HG02943 (cell line): ENCODE measurements at regions not wholly inside any gene's neighbourhood (a gene's known extent, or its start where the extent isn't known, plus 50 kb on each side); places are given as distances from the start of the nearest gene placed in this dataset.

ENCODE experiments used
- ATAC-seq: cut with Tn5 transposase; IDR thresholded peaks from one replicate; pipeline ENCODE4 v1.9.1; 2021; ENCODE audit warnings: mild to moderate bottlenecking, low read depth, moderate library complexity; ENCODE audit not compliant: unreplicated experiment

DNA sequence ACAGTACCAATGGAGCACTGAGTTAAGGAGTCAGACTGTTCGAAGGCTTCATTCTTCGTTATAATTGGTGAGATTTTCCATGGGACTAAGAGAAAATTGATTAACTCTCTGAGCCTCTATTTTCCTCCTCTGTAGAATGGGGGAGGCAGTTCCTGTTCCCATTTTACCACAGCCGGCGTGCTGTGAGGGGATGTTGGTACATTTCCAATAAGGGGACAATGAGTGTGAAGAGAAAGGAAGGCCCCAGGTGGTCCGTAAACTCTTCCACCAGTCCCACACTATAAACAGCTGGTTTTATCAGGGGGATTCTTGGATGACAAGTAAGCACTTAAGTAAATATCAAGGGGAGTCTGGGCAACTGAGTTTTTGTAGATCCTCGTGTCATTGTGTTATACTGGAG lies 109.9 kb downstream of the DAD1 start:
- no peak for ATAC-seq

DNA sequence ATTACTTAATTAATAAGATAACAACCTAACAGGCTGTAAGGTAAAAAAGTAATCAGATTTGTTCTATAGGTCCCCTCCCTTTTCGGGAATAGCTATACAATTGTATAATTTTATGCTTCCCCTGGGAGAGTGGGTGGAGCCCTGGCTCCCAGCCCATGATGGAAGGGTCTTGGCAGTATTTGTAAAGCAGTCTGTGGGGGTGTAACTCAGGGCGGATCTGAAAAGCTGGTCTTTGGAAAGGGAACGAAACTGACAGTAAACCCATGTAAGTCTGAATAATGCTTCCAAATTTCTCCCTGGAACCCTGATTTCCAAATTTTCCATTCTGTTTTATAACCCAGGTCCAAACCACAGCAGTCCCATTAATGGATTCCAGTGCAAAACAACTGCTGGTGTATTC lies 110.4 kb downstream of the DAD1 start:
- no peak for ATAC-seq

DNA sequence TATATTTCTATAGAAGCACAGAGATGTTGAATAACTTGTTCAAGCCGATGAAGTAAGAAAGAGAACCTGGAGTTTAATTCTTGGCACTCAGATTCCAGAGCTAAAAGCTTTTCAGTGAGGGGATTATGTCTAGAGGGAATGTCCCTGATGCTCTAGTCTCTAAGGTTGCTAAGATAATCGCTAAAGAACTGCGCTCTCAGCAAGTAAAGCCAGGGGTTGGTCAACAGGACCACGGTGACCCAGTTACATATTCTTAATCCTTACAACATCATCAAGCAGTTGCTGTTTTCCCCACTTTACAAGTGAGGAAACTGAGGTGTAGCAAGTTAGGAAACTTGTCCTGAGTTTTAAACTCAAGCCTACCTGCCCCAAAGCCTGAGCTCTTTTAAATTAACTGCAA lies 110.8 kb downstream of the DAD1 start:
- no peak for ATAC-seq

DNA sequence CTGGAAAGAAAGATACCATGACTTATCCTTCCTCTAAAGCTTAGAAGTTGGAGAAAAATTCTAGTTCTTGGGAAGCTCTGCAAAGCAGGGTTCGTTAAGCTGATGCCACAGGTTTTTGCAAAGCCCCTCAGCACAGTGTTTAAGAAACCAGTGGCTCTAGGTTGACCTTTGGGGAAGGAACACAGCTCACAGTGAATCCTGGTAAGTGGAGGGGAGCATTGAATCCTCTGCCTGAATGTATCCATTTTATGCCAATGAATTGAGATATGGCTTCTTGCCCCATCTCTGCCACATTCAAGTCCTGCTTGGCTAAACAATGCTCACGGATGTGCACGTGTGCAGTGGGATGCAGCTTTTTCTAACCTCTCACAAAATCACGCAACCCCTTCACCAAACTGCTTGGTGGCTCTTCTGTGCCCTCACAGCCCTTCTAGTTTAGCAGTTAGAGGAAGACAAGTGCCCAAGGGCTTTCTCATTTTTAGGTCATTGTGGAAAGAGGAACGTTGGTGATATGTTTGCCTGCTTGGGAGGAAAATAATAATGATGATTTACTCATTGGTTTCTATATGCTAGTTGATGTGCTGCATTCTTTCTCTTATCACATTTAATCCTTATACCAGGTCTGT lies 111.3 kb downstream of the DAD1 start:
- ATAC-seq: no peak

DNA sequence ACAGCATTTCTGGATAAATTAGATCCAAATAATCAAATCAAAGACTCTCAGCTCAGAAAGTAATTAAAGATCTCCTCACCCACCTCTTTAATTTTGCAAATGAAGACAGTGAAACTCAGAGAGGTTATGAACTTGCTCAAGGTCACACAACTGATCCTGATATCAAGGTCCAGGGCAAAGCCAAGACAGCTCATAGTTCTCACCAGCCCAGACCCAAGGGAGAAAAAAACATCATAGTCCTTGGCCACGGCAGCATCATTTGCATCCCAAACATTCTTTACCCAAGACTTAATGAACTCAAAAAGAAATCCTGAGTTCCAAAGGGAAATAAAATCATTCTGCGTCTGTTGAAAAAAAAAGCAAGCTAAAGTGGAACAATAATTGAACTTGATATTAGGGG lies 112.1 kb downstream of the DAD1 start:
- ATAC-seq: no peak

DNA sequence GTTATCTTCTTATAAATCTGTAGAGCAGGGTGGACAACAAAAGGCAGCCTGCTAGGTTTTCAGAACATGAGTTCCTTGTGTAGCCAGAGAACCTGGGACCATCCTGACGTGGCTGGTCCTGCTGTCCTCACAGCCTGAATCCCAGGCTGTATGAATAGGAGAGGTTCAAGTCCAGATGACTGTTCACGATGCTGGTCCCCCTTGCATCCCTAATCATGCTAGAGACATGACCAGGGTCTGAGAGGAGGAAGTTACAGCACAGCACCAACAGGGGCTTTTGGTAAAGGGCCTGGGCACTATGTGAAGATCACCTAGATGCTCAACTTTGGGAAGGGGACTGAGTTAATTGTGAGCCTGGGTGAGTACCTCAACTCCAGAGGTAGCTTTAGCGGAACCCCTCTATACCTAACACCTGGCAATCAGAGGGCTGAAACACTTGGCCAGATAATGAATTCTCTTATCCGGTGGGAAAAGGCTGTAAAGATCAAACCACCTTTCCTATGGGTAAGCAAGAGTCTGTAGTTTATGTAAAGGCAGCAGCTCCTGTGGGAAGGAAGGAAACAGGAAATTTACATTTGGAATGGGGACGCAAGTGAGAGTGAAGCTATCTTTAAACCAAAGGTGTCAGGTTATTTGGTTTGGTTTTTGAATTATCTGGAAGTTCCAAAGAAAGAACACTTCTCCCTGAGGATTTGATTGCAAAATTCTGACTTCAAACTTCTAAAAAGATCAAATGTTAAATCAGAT lies 112.8 kb downstream of the DAD1 start:
- ATAC-seq: no peak

DNA sequence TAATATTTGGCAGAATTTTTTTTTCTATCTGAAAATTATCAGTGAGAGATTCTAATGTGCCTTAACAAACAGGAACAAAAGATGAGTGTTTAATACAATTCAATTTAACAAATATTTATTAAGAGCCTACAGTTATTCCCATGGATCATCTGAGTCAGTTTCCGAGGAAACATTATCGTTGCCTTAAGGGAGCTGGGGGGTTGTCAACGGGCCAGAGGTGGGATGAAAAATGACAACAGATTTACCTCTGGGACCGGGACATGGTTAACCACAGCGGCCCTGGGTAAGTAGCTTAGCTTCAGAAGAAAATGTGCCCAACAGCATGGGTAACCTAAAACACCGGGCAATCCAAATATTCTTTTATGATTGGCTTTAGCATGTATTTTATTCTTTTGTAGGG lies 113.6 kb downstream of the DAD1 start:
- no peak for ATAC-seq

DNA sequence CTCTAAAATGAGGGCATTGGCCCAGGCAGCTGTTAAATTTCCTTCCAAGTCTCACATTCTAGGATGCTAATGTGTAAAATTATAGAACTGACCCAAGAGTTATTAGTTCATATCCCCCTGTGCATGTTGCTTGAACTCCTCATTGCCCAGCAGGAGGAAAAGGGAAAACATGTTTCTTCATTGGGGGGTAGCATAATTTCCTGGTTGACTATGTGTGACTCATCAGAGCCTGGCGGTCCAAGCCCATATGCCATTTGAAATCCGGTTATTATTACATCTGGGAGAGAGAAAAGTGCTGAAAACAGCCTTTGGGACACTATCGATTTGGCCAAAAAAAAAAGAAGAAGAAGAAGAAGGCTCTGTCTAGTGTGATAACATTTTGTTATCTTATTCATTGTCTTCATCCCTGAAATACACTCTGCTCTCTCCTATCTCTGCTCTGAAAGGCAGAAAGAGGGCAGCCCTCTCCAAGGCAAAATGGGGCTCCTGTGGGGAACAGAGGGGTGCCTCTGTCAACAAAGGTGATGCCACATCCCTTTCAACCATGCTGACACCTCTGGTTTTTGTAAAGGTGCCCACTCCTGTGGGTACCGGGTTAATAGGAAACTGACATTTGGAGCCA lies 114.2 kb downstream of the DAD1 start:
- ATAC-seq: no peak

DNA sequence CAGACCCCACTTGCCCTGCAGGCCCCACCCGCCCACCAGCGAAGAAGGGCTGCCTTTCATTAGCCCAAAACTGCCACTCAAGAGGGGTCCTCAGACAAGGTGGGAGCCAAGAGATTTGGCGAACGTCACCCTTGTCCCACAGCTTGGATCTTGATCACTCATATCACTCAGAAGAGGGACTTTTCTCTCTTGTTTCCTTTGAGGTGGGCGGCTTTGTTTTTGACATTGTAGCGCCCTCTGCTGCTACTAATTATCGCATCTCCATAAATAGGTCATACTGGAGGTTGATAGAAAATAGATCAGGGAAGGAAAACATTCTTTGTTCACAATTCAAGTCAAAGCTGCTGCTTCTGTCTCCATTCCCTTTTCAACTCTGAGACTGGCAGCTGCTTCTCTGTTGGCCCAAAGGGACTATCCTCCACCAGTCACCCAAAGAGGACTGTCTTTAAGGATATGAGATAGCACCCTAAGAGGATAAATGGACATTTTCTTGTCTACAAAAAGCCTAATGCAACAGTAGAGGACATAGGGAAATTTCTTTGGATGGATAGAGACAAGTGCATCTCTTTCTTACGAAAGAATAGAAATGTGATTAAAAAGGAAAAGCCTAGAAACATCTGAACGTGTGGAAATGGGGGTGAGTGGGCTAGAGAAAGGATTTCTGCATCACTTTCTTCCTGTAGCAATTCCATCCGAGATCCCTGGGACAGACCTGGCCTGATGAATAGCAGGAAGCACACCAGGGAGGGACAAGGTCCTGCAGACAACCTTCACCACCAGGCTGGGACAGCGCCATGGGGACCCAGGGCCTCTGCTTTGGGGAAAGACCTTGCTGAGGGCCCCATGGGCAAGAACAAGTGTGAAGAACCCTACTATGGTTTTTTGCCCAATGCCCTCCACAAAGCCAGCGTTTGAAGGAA lies 115.8 kb downstream of the DAD1 start:
- ATAC-seq: no peak

DNA sequence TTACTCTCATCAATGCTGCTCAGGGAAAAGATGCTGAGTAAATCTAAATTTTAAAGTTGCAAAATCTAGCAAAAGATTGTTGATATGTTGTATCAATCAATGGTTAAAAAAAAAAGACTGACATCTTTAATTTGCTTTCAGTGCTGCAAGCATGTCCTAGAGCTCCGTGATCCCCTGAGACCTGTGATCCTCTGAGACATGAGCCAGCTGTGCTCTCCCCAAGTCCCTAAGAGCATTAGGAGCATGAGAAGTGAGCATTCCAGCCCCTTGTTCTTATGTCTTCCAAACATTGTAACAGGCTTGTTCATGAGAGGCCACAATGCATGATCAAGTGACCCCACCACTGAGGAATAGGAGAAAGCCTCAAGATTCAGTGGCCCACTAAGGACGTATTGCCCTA lies 116.6 kb downstream of the DAD1 start:
- ATAC-seq: no peak

DNA sequence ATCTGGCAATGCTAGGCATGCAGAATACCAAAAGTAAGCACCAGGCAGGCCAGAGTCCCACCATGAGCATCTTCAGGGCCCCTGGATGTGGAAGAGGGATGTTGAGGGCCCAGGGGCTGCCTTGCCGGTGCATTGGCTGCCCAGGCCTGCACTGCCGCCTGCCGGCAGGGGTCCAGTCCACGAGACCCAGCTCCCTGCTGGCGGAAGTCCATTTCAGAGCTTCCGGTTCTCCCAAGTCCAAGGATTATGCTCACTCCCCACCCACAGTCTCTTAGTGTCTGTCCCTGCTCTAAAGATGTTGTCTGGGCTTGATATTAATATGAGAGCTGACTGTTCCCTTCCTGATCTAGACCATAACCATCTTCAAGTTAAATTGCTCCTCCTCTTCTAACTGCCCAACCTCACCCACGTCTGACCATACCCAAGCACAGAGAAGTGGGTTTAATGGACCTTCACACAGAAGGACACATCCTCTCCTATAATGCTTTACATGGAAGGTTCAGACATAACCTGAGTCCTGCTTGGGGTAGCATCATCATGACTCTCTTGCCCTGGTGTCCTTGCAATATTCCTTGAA lies 117.4 kb downstream of the DAD1 start:
- no peak for ATAC-seq

DNA sequence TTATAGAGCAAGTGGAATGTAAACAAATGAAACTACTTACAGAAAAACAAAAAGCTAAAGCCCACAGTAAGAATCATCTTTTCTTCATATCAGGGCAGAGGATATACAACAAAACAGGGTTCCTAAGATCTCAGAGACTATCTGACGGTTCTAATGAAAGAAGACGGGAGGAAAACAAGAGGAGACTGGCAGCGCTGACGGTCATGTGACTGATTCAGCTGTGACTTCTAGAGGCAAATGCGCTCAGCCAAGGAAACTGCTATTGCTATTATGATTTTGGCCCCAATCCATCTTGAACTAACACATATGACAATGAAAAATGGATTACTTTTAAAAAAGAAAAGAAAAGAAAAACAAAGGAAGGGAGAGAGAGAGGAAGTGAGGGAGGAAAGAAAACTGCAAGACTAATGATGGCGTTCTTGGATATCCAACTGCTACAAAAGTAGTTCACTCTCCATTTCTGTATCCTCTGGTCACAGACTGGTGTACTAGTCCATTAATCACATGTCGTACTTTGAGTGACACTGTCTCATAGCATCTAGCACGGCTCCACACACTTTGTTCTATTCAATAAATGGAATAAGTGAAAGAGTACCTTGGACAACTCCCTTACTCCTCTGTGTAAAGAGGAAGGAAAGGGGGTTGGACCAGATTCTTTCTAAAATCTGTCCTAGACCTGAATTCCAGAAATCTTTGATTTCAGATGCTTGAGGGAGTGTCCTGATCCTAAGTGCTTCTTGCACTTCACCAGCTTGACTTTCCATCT lies 119.3 kb downstream of the DAD1 start:
- no peak for ATAC-seq

DNA sequence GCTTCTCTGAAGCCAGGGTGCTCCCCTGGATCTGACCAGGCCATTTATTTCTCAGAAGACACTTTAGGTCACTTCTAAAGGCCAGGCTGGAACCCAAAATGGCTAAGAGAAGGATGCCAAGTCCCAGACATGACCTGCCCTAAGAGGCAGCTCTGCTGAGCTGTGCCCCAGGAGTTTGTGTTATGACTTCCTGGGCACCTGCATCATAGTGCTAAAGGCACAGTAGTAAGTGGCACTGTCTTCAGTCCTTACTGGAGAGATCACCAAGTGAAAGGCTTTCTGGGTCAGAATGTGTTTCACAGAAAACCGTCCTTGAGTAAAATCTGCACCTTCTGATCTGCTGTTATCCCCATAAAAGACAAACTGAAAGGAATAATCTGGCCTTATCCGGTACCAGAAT lies 120.2 kb downstream of the DAD1 start:
- ATAC-seq: no peak

DNA sequence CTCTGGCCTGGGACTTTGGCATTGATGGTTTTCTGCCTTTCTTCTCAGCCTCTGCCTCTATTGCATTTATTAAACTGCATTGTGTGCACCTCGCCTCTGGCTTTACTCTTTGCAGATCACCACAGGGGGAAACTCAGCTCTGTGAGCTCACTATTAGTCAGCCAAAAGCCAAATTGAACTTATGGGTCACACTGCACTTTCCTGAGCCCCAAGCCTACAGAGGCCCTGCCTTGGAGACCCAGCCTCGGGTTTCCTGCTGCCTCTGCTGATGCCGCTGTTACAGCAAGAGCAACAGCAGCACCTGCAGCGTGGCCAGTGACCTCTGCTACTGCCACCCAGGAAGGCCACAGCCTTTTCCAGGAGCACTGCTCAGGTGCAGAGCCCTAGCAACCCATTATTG lies 122.5 kb downstream of the DAD1 start:
- no peak for ATAC-seq

DNA sequence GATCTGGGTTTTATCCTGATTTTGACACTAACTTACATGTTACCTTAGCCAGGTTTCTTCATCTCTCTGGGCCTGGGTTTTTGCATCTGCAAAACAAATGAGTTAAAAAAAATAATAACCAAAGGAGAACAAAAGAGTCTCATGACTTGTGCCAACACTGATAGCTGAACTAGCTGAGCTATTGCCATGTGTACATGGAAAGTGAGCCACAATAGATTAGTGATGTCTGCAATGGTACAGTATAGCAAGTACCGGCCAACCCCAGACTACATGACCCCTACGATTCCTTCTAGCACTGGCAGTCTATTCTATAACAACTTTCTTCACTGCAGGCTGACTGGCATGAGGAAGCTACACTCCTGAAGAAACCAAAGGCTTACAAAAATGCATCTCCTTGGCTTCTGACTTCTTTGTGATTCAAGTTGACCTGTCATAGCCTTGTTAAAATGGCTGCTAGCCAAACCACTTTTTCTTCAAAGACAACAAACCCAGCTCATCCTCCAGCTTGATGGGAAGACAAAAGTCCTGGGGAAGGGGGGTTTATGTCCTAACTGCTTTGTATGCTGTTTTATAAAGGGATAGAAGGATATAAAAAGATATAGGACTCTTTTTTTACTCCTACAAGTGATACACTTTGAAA lies 123.7 kb downstream of the DAD1 start:
- ATAC-seq: no peak

DNA sequence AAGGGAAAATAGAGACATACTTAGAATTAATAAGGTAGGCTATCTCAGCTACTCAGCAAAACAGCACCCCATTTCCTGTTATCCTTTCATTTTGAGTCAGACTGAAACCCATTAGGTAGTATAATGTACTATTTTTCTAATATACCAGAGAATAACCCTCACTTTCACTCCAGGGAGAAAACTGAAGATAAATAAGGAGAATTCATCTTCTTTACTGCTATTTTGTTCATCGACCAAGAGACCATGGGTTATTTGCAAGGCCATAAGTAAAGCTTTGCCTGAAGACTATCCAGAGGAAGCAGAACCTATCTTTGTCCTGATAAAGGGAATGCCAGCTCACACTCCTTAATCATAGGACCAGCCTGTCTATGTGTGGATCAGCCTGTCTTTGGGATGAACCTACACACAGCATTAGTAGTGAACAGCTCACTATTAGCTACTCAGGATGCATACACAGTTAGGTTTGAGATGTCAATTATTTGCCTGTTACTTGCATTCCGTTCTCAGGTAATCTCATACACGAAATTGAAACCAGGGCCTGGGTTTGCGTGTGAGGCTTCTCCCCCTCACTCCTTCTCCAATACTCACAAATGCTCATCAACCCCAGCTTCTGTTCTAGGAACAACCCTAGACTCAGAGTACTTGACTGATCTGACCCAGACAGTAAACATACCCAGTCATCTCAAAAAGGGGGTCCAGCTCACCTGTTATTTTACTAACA lies 124.4 kb downstream of the DAD1 start:
- ATAC-seq: peak; percentile 62

DNA sequence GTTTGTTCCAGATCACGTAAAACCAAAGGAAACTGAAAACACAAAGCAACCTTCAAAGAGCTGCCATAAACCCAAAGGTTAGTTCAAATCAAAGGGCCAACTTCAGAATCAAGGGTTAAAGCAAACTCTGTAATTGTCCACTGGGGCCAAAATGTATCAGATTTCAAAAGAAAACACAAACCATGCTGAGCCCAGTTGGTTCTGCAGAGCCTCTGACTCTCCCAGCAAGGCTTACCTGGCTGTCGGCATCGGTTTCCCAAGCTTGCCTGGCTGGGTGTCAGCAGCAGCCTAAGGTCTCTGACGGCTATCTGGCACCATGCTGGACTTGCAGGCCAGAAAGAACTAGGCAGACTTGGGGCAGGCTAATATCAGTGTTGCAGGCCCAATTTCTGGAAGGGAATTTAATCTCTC lies 125.3 kb downstream of the DAD1 start:
- ATAC-seq: no peak

DNA sequence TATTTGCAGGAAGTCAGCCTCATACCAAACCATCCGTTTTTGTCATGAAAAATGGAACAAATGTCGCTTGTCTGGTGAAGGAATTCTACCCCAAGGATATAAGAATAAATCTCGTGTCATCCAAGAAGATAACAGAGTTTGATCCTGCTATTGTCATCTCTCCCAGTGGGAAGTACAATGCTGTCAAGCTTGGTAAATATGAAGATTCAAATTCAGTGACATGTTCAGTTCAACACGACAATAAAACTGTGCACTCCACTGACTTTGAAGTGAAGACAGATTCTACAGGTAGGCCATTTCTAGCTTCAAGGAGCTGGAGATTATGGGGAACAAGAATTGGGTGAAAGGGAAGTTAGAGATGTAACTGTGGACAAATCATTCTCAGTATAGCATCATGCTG lies 126.1 kb downstream of the DAD1 start:
- ATAC-seq: no peak
